HEK293 (cell line): ENCODE measurements at regions not wholly inside any gene's neighbourhood (a gene's known extent, or its start where the extent isn't known, plus 50 kb on each side); places are given as distances from the start of the nearest gene placed in this dataset.

Experiments
- SP3 ChIP-seq: fragments of 450-650 bp; formaldehyde crosslinking; IDR thresholded peaks from 2 replicates; pipeline ENCODE4 v1.5.1; 2016; ENCODE audit warnings: missing biosample characterization, missing genetic modification characterization
- TCF7L2 ChIP-seq: IDR thresholded peaks from 2 replicates; pipeline ENCODE4 v1.6.1; 2011; ENCODE audit warnings: low read depth, mild to moderate bottlenecking, inconsistent platforms, low read length, moderate library complexity, borderline replicate concordance
- ZBTB7A ChIP-seq: fragments of 450-650 bp; formaldehyde crosslinking; IDR thresholded peaks from 2 replicates; pipeline ENCODE4 v1.5.1; 2016; ENCODE audit warnings: low read depth, missing biosample characterization, missing genetic modification characterization
- ZNF157 ChIP-seq: fragments of 450-650 bp; formaldehyde crosslinking; IDR thresholded peaks from 2 replicates; pipeline ENCODE4 v1.5.1; 2016; ENCODE audit warnings: missing biosample characterization, missing genetic modification characterization
- ZNF48 ChIP-seq: fragments of 450-650 bp; formaldehyde crosslinking; IDR thresholded peaks from 2 replicates; pipeline ENCODE4 v1.5.1; 2016; ENCODE audit warnings: missing biosample characterization, missing genetic modification characterization
- ZNF792 ChIP-seq: fragments of 450-650 bp; formaldehyde crosslinking; IDR thresholded peaks from 2 replicates; pipeline ENCODE4 v1.5.1; 2016; ENCODE audit warnings: missing biosample characterization, missing genetic modification characterization
- TF ChIP-seq, protein P1 (sequence below): fragments of 450-650 bp; formaldehyde crosslinking; IDR thresholded peaks from 2 replicates; pipeline ENCODE4 v1.5.1; 2016; ENCODE audit warnings: missing biosample characterization, missing genetic modification characterization
- TF ChIP-seq, protein P2 (sequence below): fragments of 450-650 bp; formaldehyde crosslinking; IDR thresholded peaks from 2 replicates; pipeline ENCODE4 v1.5.1; 2016; ENCODE audit warnings: missing biosample characterization, missing genetic modification characterization
- TF ChIP-seq, protein P3 (sequence below): fragments of 450-650 bp; formaldehyde crosslinking; IDR thresholded peaks from 2 replicates; pipeline ENCODE4 v1.5.1; 2016; ENCODE audit warnings: missing biosample characterization, missing genetic modification characterization, borderline replicate concordance

DNA sequence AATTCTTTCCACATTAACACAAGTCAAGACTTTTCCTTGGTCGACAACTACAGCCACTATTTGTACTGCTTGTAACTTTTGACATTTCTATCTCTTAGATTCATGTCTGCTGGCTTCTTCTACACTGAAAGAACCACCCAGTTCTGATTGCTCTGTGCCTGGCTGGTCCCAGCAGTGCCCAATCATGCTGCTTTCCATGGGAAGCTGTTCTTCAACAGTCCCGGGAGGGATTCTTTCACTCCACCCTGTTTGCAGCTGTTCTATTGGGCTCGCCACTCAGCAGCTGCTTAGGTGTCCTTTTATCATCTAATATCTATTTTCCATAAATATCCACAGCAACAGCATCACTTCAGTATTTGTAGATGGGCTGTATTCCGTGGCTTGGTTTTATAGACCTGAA lies 471.1 kb upstream of the SMIM21 start:
- TF ChIP-seq, protein P1, sequence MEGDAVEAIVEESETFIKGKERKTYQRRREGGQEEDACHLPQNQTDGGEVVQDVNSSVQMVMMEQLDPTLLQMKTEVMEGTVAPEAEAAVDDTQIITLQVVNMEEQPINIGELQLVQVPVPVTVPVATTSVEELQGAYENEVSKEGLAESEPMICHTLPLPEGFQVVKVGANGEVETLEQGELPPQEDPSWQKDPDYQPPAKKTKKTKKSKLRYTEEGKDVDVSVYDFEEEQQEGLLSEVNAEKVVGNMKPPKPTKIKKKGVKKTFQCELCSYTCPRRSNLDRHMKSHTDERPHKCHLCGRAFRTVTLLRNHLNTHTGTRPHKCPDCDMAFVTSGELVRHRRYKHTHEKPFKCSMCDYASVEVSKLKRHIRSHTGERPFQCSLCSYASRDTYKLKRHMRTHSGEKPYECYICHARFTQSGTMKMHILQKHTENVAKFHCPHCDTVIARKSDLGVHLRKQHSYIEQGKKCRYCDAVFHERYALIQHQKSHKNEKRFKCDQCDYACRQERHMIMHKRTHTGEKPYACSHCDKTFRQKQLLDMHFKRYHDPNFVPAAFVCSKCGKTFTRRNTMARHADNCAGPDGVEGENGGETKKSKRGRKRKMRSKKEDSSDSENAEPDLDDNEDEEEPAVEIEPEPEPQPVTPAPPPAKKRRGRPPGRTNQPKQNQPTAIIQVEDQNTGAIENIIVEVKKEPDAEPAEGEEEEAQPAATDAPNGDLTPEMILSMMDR (tag by site-specific recombination): no peak
- TF ChIP-seq, protein P2, sequence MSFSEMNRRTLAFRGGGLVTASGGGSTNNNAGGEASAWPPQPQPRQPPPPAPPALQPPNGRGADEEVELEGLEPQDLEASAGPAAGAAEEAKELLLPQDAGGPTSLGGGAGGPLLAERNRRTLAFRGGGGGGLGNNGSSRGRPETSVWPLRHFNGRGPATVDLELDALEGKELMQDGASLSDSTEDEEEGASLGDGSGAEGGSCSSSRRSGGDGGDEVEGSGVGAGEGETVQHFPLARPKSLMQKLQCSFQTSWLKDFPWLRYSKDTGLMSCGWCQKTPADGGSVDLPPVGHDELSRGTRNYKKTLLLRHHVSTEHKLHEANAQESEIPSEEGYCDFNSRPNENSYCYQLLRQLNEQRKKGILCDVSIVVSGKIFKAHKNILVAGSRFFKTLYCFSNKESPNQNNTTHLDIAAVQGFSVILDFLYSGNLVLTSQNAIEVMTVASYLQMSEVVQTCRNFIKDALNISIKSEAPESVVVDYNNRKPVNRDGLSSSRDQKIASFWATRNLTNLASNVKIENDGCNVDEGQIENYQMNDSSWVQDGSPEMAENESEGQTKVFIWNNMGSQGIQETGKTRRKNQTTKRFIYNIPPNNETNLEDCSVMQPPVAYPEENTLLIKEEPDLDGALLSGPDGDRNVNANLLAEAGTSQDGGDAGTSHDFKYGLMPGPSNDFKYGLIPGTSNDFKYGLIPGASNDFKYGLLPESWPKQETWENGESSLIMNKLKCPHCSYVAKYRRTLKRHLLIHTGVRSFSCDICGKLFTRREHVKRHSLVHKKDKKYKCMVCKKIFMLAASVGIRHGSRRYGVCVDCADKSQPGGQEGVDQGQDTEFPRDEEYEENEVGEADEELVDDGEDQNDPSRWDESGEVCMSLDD (tag by site-specific recombination): no peak
- TF ChIP-seq ZNF792: no peak
- no peak for TF ChIP-seq ZBTB7A (tag by site-specific recombination)
- TF ChIP-seq, protein P3, sequence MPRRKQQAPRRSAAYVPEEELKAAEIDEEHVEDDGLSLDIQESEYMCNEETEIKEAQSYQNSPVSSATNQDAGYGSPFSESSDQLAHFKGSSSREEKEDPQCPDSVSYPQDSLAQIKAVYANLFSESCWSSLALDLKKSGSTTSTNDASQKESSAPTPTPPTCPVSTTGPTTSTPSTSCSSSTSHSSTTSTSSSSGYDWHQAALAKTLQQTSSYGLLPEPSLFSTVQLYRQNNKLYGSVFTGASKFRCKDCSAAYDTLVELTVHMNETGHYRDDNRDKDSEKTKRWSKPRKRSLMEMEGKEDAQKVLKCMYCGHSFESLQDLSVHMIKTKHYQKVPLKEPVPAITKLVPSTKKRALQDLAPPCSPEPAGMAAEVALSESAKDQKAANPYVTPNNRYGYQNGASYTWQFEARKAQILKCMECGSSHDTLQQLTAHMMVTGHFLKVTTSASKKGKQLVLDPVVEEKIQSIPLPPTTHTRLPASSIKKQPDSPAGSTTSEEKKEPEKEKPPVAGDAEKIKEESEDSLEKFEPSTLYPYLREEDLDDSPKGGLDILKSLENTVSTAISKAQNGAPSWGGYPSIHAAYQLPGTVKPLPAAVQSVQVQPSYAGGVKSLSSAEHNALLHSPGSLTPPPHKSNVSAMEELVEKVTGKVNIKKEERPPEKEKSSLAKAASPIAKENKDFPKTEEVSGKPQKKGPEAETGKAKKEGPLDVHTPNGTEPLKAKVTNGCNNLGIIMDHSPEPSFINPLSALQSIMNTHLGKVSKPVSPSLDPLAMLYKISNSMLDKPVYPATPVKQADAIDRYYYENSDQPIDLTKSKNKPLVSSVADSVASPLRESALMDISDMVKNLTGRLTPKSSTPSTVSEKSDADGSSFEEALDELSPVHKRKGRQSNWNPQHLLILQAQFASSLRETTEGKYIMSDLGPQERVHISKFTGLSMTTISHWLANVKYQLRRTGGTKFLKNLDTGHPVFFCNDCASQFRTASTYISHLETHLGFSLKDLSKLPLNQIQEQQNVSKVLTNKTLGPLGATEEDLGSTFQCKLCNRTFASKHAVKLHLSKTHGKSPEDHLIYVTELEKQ (tag by site-specific recombination): no peak
- TF ChIP-seq ZNF48 (tag by site-specific recombination): no peak
- no peak for TF ChIP-seq SP3
- TF ChIP-seq TCF7L2: no peak
- no peak for TF ChIP-seq ZNF157
